GM21717 (cell line): ENCODE measurements at regions not wholly inside any gene's neighbourhood (a gene's known extent, or its start where the extent isn't known, plus 50 kb on each side); places are given as distances from the start of the nearest gene placed in this dataset.

ENCODE experiments used
- ATAC-seq: cut with Tn5 transposase; IDR thresholded peaks from one replicate; pipeline ENCODE4 v1.9.1; 2021; ENCODE audit warnings: mild to moderate bottlenecking, moderate library complexity; ENCODE audit not compliant: unreplicated experiment

- ATAC-seq, result no peak
Measured at GRCh38 chr12:71240946-71241345, 83.1 kb upstream of the TSPAN8 start.

- no peak for ATAC-seq
Measured at GRCh38 chr12:71239731-71240130, 81.9 kb upstream of the TSPAN8 start.

GRCh38 chr12:71237128-71237527 lies 79.3 kb upstream of the TSPAN8 start:
- ATAC-seq, result no peak

- ATAC-seq, result no peak
Measured at GRCh38 chr12:71236133-71236660, 78.4 kb upstream of the TSPAN8 start.

GRCh38 chr12:71233083-71233482 lies 75.3 kb upstream of the TSPAN8 start:
- no peak for ATAC-seq

- ATAC-seq, result no peak
Measured at GRCh38 chr12:71230542-71230941, 72.7 kb upstream of the TSPAN8 start.

- ATAC-seq, result no peak
Measured at GRCh38 chr12:71223139-71223538, 65.3 kb upstream of the TSPAN8 start.

- ATAC-seq, result no peak
Measured at GRCh38 chr12:71222436-71222835, 64.6 kb upstream of the TSPAN8 start.

- ATAC-seq, result no peak
Measured at GRCh38 chr12:71220260-71220659, 62.5 kb upstream of the TSPAN8 start.

GRCh38 chr12:71219224-71219623 lies 61.4 kb upstream of the TSPAN8 start:
- ATAC-seq, result no peak

GRCh38 chr12:71218616-71219015 lies 60.8 kb upstream of the TSPAN8 start:
- ATAC-seq, result no peak

- ATAC-seq, result no peak
Measured at GRCh38 chr12:71216725-71217579, 59.2 kb upstream of the TSPAN8 start.

- no peak for ATAC-seq
Measured at GRCh38 chr12:71214511-71215285, 56.9 kb upstream of the TSPAN8 start.

GRCh38 chr12:71208053-71208685 lies 50.4 kb upstream of the TSPAN8 start:
- ATAC-seq, result no peak
